NCI-H2227 (cell line): ENCODE measurements at regions not wholly inside any gene's neighbourhood (a gene's known extent, or its start where the extent isn't known, plus 50 kb on each side); places are given as distances from the start of the nearest gene placed in this dataset.

Experiments used
- DNase-seq: peaks from one replicate; lab custom pipeline; 2025; ENCODE audit not compliant: unreplicated experiment; lab: John Stamatoyannopoulos, UW

DNA sequence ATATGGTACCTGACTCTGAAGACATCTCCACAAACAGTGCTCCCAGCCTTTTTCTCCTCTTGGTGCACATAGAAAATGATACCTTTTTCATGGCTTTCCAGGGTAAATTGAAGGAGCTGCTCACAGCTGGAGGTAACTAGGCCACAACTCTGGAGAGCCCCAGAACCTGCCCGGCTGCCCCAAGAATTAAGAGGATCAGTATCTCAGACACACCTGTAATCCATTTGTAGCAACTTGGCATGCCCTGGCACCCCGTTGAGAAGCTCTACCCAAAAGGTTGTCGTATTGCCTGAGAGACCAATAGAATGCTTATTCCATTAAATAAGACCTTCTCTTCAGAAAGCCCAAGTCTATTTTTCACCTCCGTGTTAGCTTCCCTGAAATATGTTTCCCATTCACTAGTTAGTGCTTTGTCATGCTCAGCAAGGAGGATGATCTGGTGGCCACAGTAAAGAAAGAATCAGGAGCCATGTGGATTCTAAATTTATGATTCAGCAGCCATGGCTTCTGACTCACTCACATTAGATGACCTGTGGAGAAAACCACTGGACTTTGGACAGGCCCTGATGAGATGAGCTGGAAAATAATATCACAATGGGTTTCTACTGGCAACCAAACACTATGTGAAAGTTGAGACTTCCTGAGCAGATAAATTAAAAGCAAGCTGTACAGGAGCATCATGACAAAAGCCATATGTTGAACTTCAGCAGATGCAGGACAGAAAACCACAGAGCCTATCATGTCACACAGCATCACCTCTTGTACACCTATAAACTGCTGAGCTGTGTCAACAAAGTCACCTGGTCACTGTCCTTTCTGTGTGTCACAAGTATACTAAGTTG, 253.3 kb upstream of the OSR1 start:
- no peak for DNase-seq

- DNase-seq, result no peak
Measured at GRCh38 chr2:19609266-19609665, 250.8 kb upstream of the OSR1 start.

DNA sequence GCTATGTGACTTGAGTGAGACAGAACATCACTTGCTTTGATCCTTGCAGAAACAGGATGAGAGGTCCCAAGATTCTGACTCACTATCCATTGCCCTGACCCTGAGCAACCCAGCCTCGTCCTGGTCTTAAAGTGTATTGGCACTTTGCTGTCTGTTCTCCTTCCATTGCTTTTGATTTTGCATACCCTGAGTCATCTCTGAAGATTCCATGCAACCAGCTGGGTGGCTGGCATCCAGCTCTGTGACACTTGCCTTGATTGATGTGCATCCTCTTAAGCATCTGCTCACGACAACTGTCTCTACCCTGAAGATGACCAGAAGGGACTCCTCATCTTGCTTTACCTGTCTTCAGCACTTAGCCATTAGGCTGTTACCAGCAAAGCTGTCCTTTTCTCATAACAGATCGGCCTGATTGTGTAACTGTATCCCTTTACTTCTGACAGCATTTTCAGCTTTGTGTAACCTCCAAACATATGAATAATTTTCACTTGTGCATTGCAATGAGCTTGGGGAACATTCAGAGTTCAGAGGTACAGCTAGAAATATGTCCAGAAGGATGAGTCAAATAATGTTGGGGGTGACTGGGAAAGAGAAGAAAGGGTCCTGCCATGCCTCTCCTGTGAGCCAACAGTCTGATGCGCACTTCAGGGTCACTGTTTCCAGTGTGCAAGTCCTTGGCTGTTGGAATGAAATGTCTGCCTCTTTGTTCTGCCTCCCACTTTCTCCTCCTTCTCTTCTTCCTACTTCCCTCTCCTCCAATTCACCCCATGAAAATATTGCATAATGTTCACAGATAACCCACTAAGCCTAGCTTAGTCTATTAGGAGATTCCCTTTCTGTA, 249.7 kb upstream of the OSR1 start:
- no peak for DNase-seq

GRCh38 chr2:19607400-19607799, 249.0 kb upstream of the OSR1 start:
- no peak for DNase-seq

- DNase-seq, result no peak
Measured at GRCh38 chr2:19600982-19601381, 242.6 kb upstream of the OSR1 start.

DNA sequence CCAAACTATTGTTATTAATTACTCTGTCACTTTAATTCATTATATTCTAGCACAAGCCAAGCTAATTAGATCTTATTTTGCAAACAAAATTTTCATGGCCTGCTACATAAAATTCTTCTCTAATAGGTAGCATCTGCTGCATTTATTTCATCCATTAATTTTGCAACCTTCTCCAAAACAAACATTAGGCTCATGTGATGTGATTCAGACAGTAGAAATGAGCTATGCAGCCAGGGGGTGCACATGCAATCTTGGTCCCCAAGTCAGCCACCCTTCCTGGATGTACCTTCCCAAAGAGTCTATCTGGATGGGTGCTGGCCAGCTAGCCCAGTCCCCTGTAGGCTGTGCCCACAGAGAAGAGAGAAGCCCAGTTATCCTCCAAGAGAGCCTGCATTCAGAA, 242.1 kb upstream of the OSR1 start:
- DNase-seq, result no peak

GRCh38 chr2:19598971-19599370, 240.5 kb upstream of the OSR1 start:
- DNase-seq, result no peak

DNA sequence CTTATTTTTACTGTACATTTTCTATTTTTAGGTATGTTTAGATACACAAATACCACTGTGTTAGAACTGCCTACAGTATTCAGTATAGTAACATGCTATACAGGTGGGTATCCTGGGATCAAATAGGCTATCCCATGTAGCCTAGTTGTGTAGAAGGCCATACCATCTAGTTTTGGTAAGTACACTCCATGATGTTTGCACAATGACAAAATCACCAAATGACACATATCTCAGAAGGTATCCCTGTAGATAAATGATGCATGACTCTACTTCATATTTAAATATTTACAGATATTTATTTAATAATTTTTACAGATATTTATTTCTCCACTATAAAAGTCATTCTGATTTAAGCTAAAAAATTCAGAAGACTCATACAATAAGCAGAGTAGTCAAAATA, 233.8 kb upstream of the OSR1 start:
- no peak for DNase-seq

GRCh38 chr2:19589791-19590190, 231.4 kb upstream of the OSR1 start:
- DNase-seq, result no peak

- no peak for DNase-seq
Measured at GRCh38 chr2:19580830-19581229, 222.4 kb upstream of the OSR1 start.

GRCh38 chr2:19580264-19580663, 221.8 kb upstream of the OSR1 start:
- DNase-seq, result no peak

DNA sequence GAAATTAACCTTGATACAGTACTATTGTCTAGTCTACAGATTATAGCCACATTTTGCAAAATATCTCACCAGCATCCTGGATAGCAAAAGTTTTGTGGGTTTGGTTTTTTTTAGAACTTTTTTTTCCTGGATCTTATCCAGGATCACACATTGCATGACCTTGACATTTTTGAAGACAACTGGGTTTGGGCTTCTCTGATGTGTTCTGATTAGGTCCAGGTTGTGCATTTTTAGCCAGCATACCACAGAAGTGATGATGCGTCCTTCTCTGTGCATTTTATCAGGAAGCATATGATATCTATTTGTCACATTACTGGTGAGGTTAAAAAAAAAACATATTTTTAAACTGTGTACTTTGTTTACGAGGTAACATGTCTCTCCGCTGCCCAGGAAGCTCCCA, 221.0 kb upstream of the OSR1 start:
- no peak for DNase-seq

GRCh38 chr2:19577723-19578122, 219.3 kb upstream of the OSR1 start:
- DNase-seq, result no peak

DNA sequence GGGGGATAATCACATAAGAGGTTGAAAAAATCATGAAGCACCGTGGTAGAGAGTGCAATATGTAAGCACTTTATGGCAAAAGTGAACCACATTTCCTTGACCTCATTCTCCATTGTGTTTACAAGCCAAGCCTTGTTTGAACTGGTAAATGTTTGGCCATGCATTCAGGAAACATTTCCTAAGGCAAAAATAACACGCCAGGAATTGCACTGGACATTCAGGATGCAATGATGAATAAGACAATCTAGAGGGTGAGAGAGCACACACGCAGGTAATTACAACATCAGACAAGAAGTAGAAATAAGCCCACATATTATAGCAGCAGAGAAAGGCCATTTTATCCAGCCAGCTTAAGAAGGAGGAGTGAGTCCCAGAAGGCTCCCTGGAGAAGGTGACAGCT, 218.0 kb upstream of the OSR1 start:
- no peak for DNase-seq

DNA sequence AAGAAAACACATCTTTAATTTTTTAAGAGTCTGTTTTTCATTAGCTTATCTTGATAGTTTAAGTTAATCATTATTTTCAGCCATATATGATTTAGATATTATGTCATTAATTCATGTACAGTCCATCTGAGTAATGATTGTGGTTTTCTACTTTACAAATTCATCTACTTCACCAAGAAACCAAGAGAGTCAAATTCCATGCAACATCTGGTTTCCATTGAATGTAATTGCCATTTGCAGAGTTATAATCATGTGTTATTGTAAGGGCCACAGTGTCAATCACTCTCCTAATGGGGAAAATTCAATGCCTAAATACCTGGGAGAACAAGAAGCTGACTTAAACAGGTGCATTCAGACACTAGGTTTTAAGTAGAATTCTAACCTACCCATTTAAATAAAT, 217.2 kb upstream of the OSR1 start:
- no peak for DNase-seq

GRCh38 chr2:19574778-19575260, 216.4 kb upstream of the OSR1 start:
- no peak for DNase-seq

DNA sequence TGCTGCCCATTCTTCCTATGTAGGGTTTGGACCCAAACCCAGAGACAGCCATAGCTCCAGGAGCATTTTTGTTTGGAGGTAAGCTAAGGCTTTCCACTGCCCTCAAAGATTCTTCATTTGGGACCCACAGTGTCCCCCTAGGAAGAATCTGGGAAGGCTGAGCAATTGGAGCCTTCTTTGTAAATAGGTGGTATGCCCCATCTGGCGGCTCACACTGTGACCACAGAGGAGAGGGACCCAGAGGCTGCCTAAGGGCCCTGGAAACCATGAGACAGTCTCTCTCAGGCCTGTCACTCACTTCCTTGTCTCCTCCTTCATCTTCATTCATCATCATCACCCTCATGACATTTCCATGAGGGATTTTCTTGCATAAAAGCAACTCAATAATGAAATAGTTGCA, 215.4 kb upstream of the OSR1 start:
- no peak for DNase-seq

GRCh38 chr2:19571773-19572172, 213.3 kb upstream of the OSR1 start:
- no peak for DNase-seq

GRCh38 chr2:19569300-19569791, 210.9 kb upstream of the OSR1 start:
- DNase-seq, result no peak

GRCh38 chr2:19568809-19569208, 210.4 kb upstream of the OSR1 start:
- DNase-seq, result no peak

DNA sequence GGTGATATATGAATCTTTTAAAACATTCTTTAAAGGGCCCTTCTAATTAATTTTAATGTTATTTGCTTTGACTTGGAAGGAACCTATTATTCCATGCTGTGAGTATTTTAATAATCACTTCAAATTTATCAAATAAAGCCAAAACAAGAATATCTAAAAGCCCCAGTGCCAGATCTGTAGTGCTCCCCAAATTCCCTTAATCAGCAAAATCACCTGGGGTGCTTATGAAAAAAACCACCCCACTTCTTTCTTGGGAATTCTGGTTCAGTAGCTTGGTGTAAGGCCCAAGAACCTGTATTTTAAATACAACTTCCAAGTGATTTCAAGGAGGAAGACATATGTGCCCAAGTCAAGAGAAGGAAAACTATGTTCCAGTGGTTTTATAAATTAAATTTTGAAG, 202.4 kb upstream of the OSR1 start:
- DNase-seq, result no peak
